ENCODE measurements at regions not wholly inside any gene's neighbourhood (a gene's known extent, or its start where the extent isn't known, plus 50 kb on each side); places are given as distances from the start of the nearest gene placed in this dataset.

DNA sequence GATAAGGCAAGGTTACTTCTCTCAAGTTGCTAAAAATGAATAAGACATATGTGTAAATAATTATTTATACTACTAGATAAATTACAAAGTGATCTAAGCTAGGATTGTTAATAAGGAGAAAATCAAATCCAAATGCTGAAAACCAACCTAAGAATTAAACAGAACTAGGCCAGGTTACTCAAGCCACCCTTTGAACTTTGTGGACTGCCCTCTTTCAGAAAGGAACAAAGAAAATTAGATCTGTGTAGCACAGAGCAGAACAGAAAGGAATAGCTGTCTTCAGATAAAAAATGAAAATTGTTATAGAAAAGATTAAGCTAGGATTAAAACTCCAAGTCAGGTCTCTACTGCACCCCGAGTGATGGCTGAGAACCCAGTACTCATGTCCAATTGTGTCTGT lies 158.2 kb upstream of the LRIG1 start:
- Histone ChIP-seq H3K9me3 (ENCODE audit: control insufficient read depth, insufficient read depth, low read depth, low read length) (no peaks in the 10 kb centered on the region), H3K4me1 (ENCODE audit: control insufficient read depth, insufficient read depth, low read length) (no peaks in the 10 kb centered on the region), H3K4me3 (ENCODE audit: low read depth, low read length) (no peak overlapping the region), H3K27ac (ENCODE audit: extremely low read depth, low read depth, low read length) (no peak overlapping the region), H3K36me3 (ENCODE audit: control insufficient read depth in 2 of 2, insufficient read depth in 1 of 2, low read length in 2 of 2) (no peaks in the 10 kb centered on the region)
- POLR2A ChIA-PET: no interaction called here
- TF ChIP-seq ZNF274 (IDR thresholded peaks at IDR 0.05; ENCODE audit: low read length): no peak
- no peak for TF ChIP-seq ZNF274 (tag by site-specific recombination; IDR thresholded peaks at IDR 0.05; ENCODE audit: borderline replicate concordance)
- TF ChIP-seq SCRT1 (tag by site-specific recombination; IDR thresholded peaks at IDR 0.05; ENCODE audit: borderline replicate concordance): no peak
- TF ChIP-seq ZNF169 (tag by site-specific recombination; IDR thresholded peaks at IDR 0.05): no peak
- TF ChIP-seq, protein P1, sequence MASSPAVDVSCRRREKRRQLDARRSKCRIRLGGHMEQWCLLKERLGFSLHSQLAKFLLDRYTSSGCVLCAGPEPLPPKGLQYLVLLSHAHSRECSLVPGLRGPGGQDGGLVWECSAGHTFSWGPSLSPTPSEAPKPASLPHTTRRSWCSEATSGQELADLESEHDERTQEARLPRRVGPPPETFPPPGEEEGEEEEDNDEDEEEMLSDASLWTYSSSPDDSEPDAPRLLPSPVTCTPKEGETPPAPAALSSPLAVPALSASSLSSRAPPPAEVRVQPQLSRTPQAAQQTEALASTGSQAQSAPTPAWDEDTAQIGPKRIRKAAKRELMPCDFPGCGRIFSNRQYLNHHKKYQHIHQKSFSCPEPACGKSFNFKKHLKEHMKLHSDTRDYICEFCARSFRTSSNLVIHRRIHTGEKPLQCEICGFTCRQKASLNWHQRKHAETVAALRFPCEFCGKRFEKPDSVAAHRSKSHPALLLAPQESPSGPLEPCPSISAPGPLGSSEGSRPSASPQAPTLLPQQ (tag by site-specific recombination; IDR thresholded peaks at IDR 0.05): no peak
- CTCF ChIA-PET: no interaction called here

DNA sequence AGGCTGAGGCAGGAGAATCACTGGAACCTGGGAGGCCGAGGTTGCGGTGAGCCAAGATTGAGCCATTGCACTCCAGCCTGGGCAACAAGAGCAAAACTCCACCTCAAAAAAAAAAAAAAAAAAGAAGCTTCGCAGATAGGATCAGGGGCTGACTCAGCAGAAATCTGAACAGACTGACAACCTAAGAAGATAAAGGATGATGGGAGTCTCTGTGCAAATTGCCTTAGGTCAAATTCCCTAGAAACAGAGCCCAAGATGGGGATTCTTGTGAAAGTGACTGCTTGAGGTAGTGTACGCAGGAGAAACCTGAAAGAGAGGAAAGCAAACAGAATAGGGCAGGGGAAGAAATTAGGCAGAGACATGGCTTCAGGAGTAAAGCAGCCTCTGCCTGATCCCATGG lies 160.8 kb upstream of the LRIG1 start:
- no peak overlapping the region for H3K27ac ChIP-seq (ENCODE audit: extremely low read depth, low read depth, low read length)
- no peaks in the 10 kb centered on the region for H3K9me3 ChIP-seq (ENCODE audit: control insufficient read depth, insufficient read depth, low read depth, low read length)
- ChIA-PET CTCF (no interaction called here), POLR2A (no interaction called here)
- H3K4me3 ChIP-seq (ENCODE audit: low read depth, low read length): no peak overlapping the region
- H3K4me1 ChIP-seq (ENCODE audit: control insufficient read depth, insufficient read depth, low read length): no peaks in the 10 kb centered on the region
- no peaks in the 10 kb centered on the region for H3K36me3 ChIP-seq (ENCODE audit: control insufficient read depth in 2 of 2, insufficient read depth in 1 of 2, low read length in 2 of 2)
- TF ChIP-seq ZNF423 (tag by site-specific recombination; IDR thresholded peaks at IDR 0.05) (no peak), EGR2 (tag by site-specific recombination; IDR thresholded peaks at IDR 0.05; ENCODE audit: low read depth) (no peak)

DNA sequence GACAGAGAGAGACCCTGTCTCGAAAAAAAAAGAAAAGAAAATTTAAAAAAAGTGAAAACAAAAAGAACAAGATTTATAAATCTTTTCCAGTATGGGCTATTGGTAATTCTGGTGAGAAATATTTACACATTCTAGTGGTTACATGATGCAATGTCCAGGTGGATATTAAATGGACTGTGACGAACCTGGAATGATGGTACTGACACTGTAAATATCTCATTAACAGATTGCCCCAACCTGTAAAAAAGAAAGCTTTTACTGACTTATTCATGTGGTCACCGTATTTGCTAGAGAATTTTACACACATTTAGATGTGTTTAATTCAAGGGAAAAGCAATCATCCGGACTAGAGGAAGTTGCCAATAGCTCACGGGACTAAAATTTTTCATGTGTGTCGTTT lies 162.1 kb upstream of the LRIG1 start:
- ChIA-PET CTCF (no interaction called here), POLR2A (no interaction called here)
- TF ChIP-seq ZNF670 (tag by site-specific recombination; IDR thresholded peaks at IDR 0.05; ENCODE audit: low read depth) (no peak), ZNF501 (tag by site-specific recombination; IDR thresholded peaks at IDR 0.05) (no peak), ZNF138 (tag by site-specific recombination; IDR thresholded peaks at IDR 0.05; ENCODE audit: borderline replicate concordance) (no peak), ZNF777 (tag by site-specific recombination; IDR thresholded peaks at IDR 0.05; ENCODE audit: borderline replicate concordance) (no peak), ZXDB (tag by site-specific recombination; IDR thresholded peaks at IDR 0.05) (no peak), ZNF555 (tag by site-specific recombination; conservative IDR thresholded peaks at IDR 0.05) (no peak), ZNF404 (tag by site-specific recombination; IDR thresholded peaks at IDR 0.05) (no peak), IKZF3 (tag by site-specific recombination; IDR thresholded peaks at IDR 0.05) (no peak)
- TF ChIP-seq, protein P2, sequence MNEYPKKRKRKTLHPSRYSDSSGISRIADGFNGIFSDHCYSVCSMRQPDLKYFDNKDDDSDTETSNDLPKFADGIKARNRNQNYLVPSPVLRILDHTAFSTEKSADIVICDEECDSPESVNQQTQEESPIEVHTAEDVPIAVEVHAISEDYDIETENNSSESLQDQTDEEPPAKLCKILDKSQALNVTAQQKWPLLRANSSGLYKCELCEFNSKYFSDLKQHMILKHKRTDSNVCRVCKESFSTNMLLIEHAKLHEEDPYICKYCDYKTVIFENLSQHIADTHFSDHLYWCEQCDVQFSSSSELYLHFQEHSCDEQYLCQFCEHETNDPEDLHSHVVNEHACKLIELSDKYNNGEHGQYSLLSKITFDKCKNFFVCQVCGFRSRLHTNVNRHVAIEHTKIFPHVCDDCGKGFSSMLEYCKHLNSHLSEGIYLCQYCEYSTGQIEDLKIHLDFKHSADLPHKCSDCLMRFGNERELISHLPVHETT (tag by site-specific recombination; IDR thresholded peaks at IDR 0.05): no peak
- TF ChIP-seq, protein P3, sequence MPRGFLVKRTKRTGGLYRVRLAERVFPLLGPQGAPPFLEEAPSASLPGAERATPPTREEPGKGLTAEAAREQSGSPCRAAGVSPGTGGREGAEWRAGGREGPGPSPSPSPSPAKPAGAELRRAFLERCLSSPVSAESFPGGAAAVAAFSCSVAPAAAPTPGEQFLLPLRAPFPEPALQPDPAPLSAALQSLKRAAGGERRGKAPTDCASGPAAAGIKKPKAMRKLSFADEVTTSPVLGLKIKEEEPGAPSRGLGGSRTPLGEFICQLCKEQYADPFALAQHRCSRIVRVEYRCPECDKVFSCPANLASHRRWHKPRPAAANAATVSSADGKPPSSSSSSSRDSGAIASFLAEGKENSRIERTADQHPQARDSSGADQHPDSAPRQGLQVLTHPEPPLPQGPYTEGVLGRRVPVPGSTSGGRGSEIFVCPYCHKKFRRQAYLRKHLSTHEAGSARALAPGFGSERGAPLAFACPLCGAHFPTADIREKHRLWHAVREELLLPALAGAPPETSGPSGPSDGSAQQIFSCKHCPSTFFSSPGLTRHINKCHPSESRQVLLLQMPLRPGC (tag by site-specific recombination; IDR thresholded peaks at IDR 0.05): no peak
- TF ChIP-seq, protein P4, sequence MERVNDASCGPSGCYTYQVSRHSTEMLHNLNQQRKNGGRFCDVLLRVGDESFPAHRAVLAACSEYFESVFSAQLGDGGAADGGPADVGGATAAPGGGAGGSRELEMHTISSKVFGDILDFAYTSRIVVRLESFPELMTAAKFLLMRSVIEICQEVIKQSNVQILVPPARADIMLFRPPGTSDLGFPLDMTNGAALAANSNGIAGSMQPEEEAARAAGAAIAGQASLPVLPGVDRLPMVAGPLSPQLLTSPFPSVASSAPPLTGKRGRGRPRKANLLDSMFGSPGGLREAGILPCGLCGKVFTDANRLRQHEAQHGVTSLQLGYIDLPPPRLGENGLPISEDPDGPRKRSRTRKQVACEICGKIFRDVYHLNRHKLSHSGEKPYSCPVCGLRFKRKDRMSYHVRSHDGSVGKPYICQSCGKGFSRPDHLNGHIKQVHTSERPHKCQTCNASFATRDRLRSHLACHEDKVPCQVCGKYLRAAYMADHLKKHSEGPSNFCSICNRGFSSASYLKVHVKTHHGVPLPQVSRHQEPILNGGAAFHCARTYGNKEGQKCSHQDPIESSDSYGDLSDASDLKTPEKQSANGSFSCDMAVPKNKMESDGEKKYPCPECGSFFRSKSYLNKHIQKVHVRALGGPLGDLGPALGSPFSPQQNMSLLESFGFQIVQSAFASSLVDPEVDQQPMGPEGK (tag by site-specific recombination; IDR thresholded peaks at IDR 0.05): no peak
- H3K4me1 ChIP-seq (ENCODE audit: control insufficient read depth, insufficient read depth, low read length): no peaks in the 10 kb centered on the region
- no peaks in the 10 kb centered on the region for H3K36me3 ChIP-seq (ENCODE audit: control insufficient read depth in 2 of 2, insufficient read depth in 1 of 2, low read length in 2 of 2)
- H3K27ac ChIP-seq (ENCODE audit: extremely low read depth, low read depth, low read length): no peak overlapping the region
- H3K9me3 ChIP-seq (ENCODE audit: control insufficient read depth, insufficient read depth, low read depth, low read length): no peaks in the 10 kb centered on the region
- H3K4me3 ChIP-seq (ENCODE audit: low read depth, low read length): no peak overlapping the region

Data from HEK293 (cell line).